WTC11 (cell line): ENCODE measurements at regions not wholly inside any gene's neighbourhood (a gene's known extent, or its start where the extent isn't known, plus 50 kb on each side); places are given as distances from the start of the nearest gene placed in this dataset.

Source experiments
- ATAC-seq: fragments of 200-7000 bp; cut with Tn5 transposase; 2 replicates; pipeline ENCODE4 v1.10.0; 2021; ENCODE audit warnings: mild to moderate bottlenecking, moderate library complexity
- CTCF ChIA-PET: fragments of 300-600 bp; sonication (Branson Sonifier 250); formaldehyde crosslinking; loops from one replicate; lab custom pipeline; 2021; ENCODE audit warnings: antibody characterized with exemption; lab: Charles Lee
- POLR2A ChIA-PET: fragments of 350-600 bp; sonication (Branson Sonifier 250); formaldehyde crosslinking; loops from one replicate; lab custom pipeline; 2021; ENCODE audit warnings: antibody characterized with exemption; lab: Charles Lee
- DNase-seq: peaks from one replicate; pipeline ENCODE4 v3.0.0; 2021; ENCODE audit warnings: low spot score
- H3K27ac Mint-ChIP-seq: 2 replicates; pipeline ENCODE4 v1.8.0; 2021; ENCODE audit warnings: mixed read lengths
- H3K27me3 Mint-ChIP-seq: 2 replicates; pipeline ENCODE4 v1.8.0; 2021; ENCODE audit warnings: low read depth, mild to moderate bottlenecking, moderate library complexity, mixed read lengths
- H3K36me3 Mint-ChIP-seq: 2 replicates; pipeline ENCODE4 v1.8.0; 2021; ENCODE audit warnings: mixed read lengths
- H3K4me1 Mint-ChIP-seq: 2 replicates; pipeline ENCODE4 v1.8.0; 2022; ENCODE audit warnings: mixed read lengths
- H3K4me3 Mint-ChIP-seq: 2 replicates; pipeline ENCODE4 v1.8.0; 2021; ENCODE audit warnings: mild to moderate bottlenecking, moderate library complexity, mixed read lengths
- H3K9me3 Mint-ChIP-seq: 2 replicates; pipeline ENCODE4 v1.8.0; 2021; ENCODE audit warnings: mixed read lengths
- AFF4 ChIP-seq: sonication (generic); formaldehyde crosslinking; IDR thresholded peaks from 2 replicates; pipeline ENCODE4 v1.8.1; 2023; ENCODE audit warnings: mild to moderate bottlenecking, missing genetic modification reagents, borderline replicate concordance
- ATF3 ChIP-seq: sonication (generic); formaldehyde crosslinking; conservative IDR thresholded peaks from 2 replicates; pipeline ENCODE4 v1.8.1; 2022; ENCODE audit warnings: mild to moderate bottlenecking, missing genetic modification reagents
- CDX4 ChIP-seq: fragments of 250-450 bp; sonication (Bioruptor Pico); IDR thresholded peaks from 2 replicates; pipeline ENCODE4 v1.9.0; 2021; ENCODE audit warnings: moderate library complexity, mild to moderate bottlenecking, inconsistent platforms, borderline replicate concordance
- E2F5 ChIP-seq: sonication (generic); formaldehyde crosslinking; IDR thresholded peaks from 2 replicates; pipeline ENCODE4 v1.8.1; 2022; ENCODE audit warnings: mild to moderate bottlenecking, moderate library complexity, missing genetic modification reagents
- ESRRA ChIP-seq: sonication (generic); formaldehyde crosslinking; IDR thresholded peaks from 2 replicates; pipeline ENCODE4 v1.8.1; 2022; ENCODE audit warnings: mild to moderate bottlenecking, missing genetic modification reagents, borderline replicate concordance
- ETV6 ChIP-seq: sonication (generic); formaldehyde crosslinking; IDR thresholded peaks from 2 replicates; pipeline ENCODE4 v1.8.1; 2022; ENCODE audit warnings: mild to moderate bottlenecking, missing genetic modification reagents
- GABPB1 ChIP-seq: sonication (generic); formaldehyde crosslinking; IDR thresholded peaks from 2 replicates; pipeline ENCODE4 v1.8.1; 2023; ENCODE audit warnings: mild to moderate bottlenecking, missing genetic modification reagents
- GRHL2 ChIP-seq: fragments of 250-450 bp; sonication (Bioruptor Pico); IDR thresholded peaks from 2 replicates; pipeline ENCODE4 v1.8.0; 2022; ENCODE audit warnings: mild to moderate bottlenecking, moderate library complexity; ENCODE audit not compliant: insufficient replicate concordance, severe bottlenecking
- JAZF1 ChIP-seq: fragments of 250-450 bp; sonication (Bioruptor Pico); IDR thresholded peaks from 2 replicates; pipeline ENCODE4 v1.9.0; 2021; ENCODE audit warnings: moderate library complexity, mild to moderate bottlenecking, inconsistent platforms
- MYBL2 ChIP-seq: sonication (generic); formaldehyde crosslinking; IDR thresholded peaks from 2 replicates; pipeline ENCODE4 v1.8.1; 2023; ENCODE audit warnings: mild to moderate bottlenecking, moderate library complexity, missing genetic modification reagents
- NFE2L1 ChIP-seq: sonication (generic); formaldehyde crosslinking; IDR thresholded peaks from 2 replicates; pipeline ENCODE4 v1.8.1; 2023; ENCODE audit warnings: missing genetic modification reagents
- RELA ChIP-seq: sonication (generic); formaldehyde crosslinking; IDR thresholded peaks from 2 replicates; pipeline ENCODE4 v1.8.1; 2022; ENCODE audit warnings: missing genetic modification reagents, mild to moderate bottlenecking, borderline replicate concordance
- SMAD3 ChIP-seq: sonication (generic); formaldehyde crosslinking; IDR thresholded peaks from 2 replicates; pipeline ENCODE4 v1.8.0; 2022; ENCODE audit warnings: missing genetic modification reagents, mild to moderate bottlenecking, borderline replicate concordance
- SOX15 ChIP-seq: fragments of 250-450 bp; sonication (Bioruptor Pico); IDR thresholded peaks from 2 replicates; pipeline ENCODE4 v1.9.0; 2021; ENCODE audit warnings: mild to moderate bottlenecking
- TP53 ChIP-seq: sonication (generic); formaldehyde crosslinking; IDR thresholded peaks from 2 replicates; pipeline ENCODE4 v1.8.1; 2023; ENCODE audit warnings: mild to moderate bottlenecking, missing genetic modification reagents
- ZNF423 ChIP-seq: fragments of 250-450 bp; sonication (Bioruptor Pico); IDR thresholded peaks from 2 replicates; pipeline ENCODE4 v2.1.2; 2022; ENCODE audit warnings: mild to moderate bottlenecking, moderate library complexity
- ZNF671 ChIP-seq: fragments of 250-450 bp; sonication (Bioruptor Pico); IDR thresholded peaks from 2 replicates; pipeline ENCODE4 v1.8.0; 2021; ENCODE audit warnings: mild to moderate bottlenecking
- ZSCAN18 ChIP-seq: fragments of 250-450 bp; sonication (Bioruptor Pico); IDR thresholded peaks from 2 replicates; pipeline ENCODE4 v2.1.2; 2022; ENCODE audit warnings: mild to moderate bottlenecking, moderate library complexity
- TF ChIP-seq, protein P1 (sequence below): sonication (generic); formaldehyde crosslinking; IDR thresholded peaks from 2 replicates; pipeline ENCODE4 v1.8.1; 2022; ENCODE audit warnings: mild to moderate bottlenecking, missing genetic modification reagents, moderate library complexity, borderline replicate concordance

- TF ChIP-seq JAZF1 (no peak), E2F5 (CRISPR knock-in tag) (no peak), MYBL2 (CRISPR knock-in tag) (no peak), TP53 (CRISPR knock-in tag) (no peak), AFF4 (no peak), GABPB1 (CRISPR knock-in tag) (no peak), RELA (no peak), CDX4 (CRISPR knock-in tag) (no peak), ZSCAN18 (CRISPR knock-in tag) (no peak), ATF3 (no peak), ETV6 (CRISPR knock-in tag) (no peak), SMAD3 (no peak)
- DNase-seq (no peak), ATAC-seq (no peak)
- Mint-ChIP-seq H3K27me3 (no peaks in the 10 kb centered on the region), H3K27ac (no peak overlapping the region), H3K9me3 (no peaks in the 10 kb centered on the region), H3K4me3 (no peak overlapping the region), H3K4me1 (peaks cover under 1% of the 10 kb centered on the region; the same call in 1 of the 2 replicates), H3K36me3 (no peaks in the 10 kb centered on the region)
- ChIA-PET POLR2A (no interaction called here), CTCF (no interaction called here)
Observed at GRCh38 chr1:79652426-79652825, 645.9 kb upstream of the ADGRL4 start.

GRCh38 chr1:79648126-79648525 lies 641.6 kb upstream of the ADGRL4 start:
- ChIA-PET CTCF (no interaction called here), POLR2A (no interaction called here)
- Mint-ChIP-seq H3K36me3 (peaks cover 7% of the 10 kb centered on the region), H3K27me3 (no peaks in the 10 kb centered on the region), H3K4me3 (no peak overlapping the region), H3K27ac (no peak overlapping the region), H3K9me3 (peaks cover 18% of the 10 kb centered on the region), H3K4me1 (peaks cover 11% of the 10 kb centered on the region)
- TF ChIP-seq, protein P1, sequence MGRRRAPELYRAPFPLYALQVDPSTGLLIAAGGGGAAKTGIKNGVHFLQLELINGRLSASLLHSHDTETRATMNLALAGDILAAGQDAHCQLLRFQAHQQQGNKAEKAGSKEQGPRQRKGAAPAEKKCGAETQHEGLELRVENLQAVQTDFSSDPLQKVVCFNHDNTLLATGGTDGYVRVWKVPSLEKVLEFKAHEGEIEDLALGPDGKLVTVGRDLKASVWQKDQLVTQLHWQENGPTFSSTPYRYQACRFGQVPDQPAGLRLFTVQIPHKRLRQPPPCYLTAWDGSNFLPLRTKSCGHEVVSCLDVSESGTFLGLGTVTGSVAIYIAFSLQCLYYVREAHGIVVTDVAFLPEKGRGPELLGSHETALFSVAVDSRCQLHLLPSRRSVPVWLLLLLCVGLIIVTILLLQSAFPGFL (CRISPR knock-in tag): no peak
- TF ChIP-seq GRHL2 (CRISPR knock-in tag): no peak
- TF ChIP-seq ZNF423 (CRISPR knock-in tag): no peak
- no peak for TF ChIP-seq ZNF671 (CRISPR knock-in tag)
- TF ChIP-seq ESRRA (CRISPR knock-in tag): no peak
- TF ChIP-seq SOX15 (CRISPR knock-in tag): no peak
- TF ChIP-seq NFE2L1: no peak
- ATAC-seq (no peak), DNase-seq (no peak)
